ENCODE measurements at regions not wholly inside any gene's neighbourhood (a gene's known extent, or its start where the extent isn't known, plus 50 kb on each side); places are given as distances from the start of the nearest gene placed in this dataset.

- CTCF ChIA-PET = no interaction called here
- Mint-ChIP-seq H3K4me1 (no peaks in the 10 kb centered on the region), H3K36me3 (no peaks in the 10 kb centered on the region), H3K4me3 (no peak overlapping the region), H3K27me3 (ENCODE audit: low read depth) (no peaks in the 10 kb centered on the region; the same call in 1 of the 2 replicates), H3K9me3 (peaks cover 11% of the 10 kb centered on the region), H3K27ac (no peak overlapping the region)
- TF ChIP-seq NFATC4 (CRISPR knock-in tag; IDR thresholded peaks at IDR 0.05) (no peak), ATF2 (CRISPR knock-in tag; IDR thresholded peaks at IDR 0.05; ENCODE audit: borderline replicate concordance, low read depth) (no peak), KAT7 (CRISPR knock-in tag; IDR thresholded peaks at IDR 0.05; ENCODE audit: borderline replicate concordance) (no peak), MAX (CRISPR knock-in tag; IDR thresholded peaks at IDR 0.05) (no peak)
- ATAC-seq (no peak), DNase-seq (ENCODE audit: low spot score) (no peak)
- POLR2A ChIA-PET = no interaction called here
Observed at GRCh38 chr3:4153771-4154170, 149.4 kb upstream of the SETMAR start.

- H3K36me3 Mint-ChIP-seq = no peaks in the 10 kb centered on the region
- peaks cover 8% of the 10 kb centered on the region; the same call in 1 of the 2 replicates for H3K4me1 Mint-ChIP-seq
- no peak for ATAC-seq
- H3K27ac Mint-ChIP-seq = no peak overlapping the region
- TF ChIP-seq IRF1 (CRISPR knock-in tag; IDR thresholded peaks at IDR 0.05) (no peak), ESRRA (CRISPR knock-in tag; IDR thresholded peaks at IDR 0.05; ENCODE audit: borderline replicate concordance) (no peak), CDX4 (CRISPR knock-in tag; IDR thresholded peaks at IDR 0.05; ENCODE audit: borderline replicate concordance) (no peak), ZNF232 (CRISPR knock-in tag; IDR thresholded peaks at IDR 0.05) (no peak), FOXP4 (CRISPR knock-in tag; IDR thresholded peaks at IDR 0.05) (no peak), NR2C2 (CRISPR knock-in tag; IDR thresholded peaks at IDR 0.05) (no peak), OVOL2 (CRISPR knock-in tag; IDR thresholded peaks at IDR 0.05; ENCODE audit: borderline replicate concordance) (no peak), CREB1 (CRISPR knock-in tag; IDR thresholded peaks at IDR 0.05) (no peak), ATF1 (CRISPR knock-in tag; IDR thresholded peaks at IDR 0.05) (no peak)
- no peak for DNase-seq (ENCODE audit: low spot score)
- POLR2A ChIA-PET = no interaction called here
- H3K9me3 Mint-ChIP-seq = peaks cover 15% of the 10 kb centered on the region
- no peaks in the 10 kb centered on the region for H3K27me3 Mint-ChIP-seq (ENCODE audit: low read depth)
- CTCF ChIA-PET = no interaction called here
- no peak overlapping the region for H3K4me3 Mint-ChIP-seq
Observed at GRCh38 chr3:4158329-4158728, 144.8 kb upstream of the SETMAR start.

GRCh38 chr3:4162096-4162495 is 141.1 kb upstream of the SETMAR start:
- Mint-ChIP-seq H3K36me3 (no peaks in the 10 kb centered on the region), H3K27ac (no peak overlapping the region), H3K4me1 (peaks cover 8% of the 10 kb centered on the region; the same call in 1 of the 2 replicates), H3K27me3 (ENCODE audit: low read depth) (no peaks in the 10 kb centered on the region), H3K4me3 (no peak overlapping the region), H3K9me3 (peaks cover 34% of the 10 kb centered on the region)
- CTCF ChIA-PET = no interaction called here
- no peak for ATAC-seq
- no peak for DNase-seq (ENCODE audit: low spot score)
- POLR2A ChIA-PET = no interaction called here
- no peak for TF ChIP-seq ZNF281 (CRISPR knock-in tag; IDR thresholded peaks at IDR 0.05)
- no peak for TF ChIP-seq ZNF512 (CRISPR knock-in tag; IDR thresholded peaks at IDR 0.05; ENCODE audit: borderline replicate concordance)
- TF ChIP-seq NFYB (CRISPR knock-in tag; conservative IDR thresholded peaks at IDR 0.05; ENCODE audit: low read depth) = no peak
- no peak for TF ChIP-seq JAZF1 (CRISPR knock-in tag; IDR thresholded peaks at IDR 0.05)
- TF ChIP-seq EMX1 (CRISPR knock-in tag; IDR thresholded peaks at IDR 0.05) = no peak
- no peak for TF ChIP-seq STAT6 (CRISPR knock-in tag; conservative IDR thresholded peaks at IDR 0.05; ENCODE audit: low read depth)
- no peak for TF ChIP-seq USF1 (CRISPR knock-in tag; IDR thresholded peaks at IDR 0.05)
